HG02870 (cell line): ENCODE measurements at regions not wholly inside any gene's neighbourhood (a gene's known extent, or its start where the extent isn't known, plus 50 kb on each side); places are given as distances from the start of the nearest gene placed in this dataset.

Source experiments
- ATAC-seq: cut with Tn5 transposase; IDR thresholded peaks from one replicate; pipeline ENCODE4 v1.9.1; 2021; ENCODE audit warnings: mild to moderate bottlenecking, moderate library complexity; ENCODE audit not compliant: unreplicated experiment

DNA sequence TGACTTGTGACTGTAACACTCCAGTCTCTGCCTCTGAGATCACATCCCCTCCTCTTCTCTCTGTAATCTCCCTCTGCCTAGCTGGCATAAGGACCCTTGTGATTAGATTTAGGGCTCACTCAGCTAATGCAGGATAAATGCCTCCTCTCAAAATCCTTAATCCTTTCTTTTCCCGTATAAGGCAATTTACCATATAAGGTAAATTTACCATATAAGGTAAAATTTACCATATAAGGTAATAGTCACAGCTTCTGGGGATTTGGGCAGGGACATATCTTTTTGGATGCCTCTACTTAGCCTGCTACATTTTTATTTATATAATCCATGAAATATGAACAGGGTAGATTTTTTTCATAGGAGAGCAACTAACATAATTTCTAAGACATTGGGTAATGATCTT is 318.0 kb upstream of the PUM3 start:
- ATAC-seq, result no peak

DNA sequence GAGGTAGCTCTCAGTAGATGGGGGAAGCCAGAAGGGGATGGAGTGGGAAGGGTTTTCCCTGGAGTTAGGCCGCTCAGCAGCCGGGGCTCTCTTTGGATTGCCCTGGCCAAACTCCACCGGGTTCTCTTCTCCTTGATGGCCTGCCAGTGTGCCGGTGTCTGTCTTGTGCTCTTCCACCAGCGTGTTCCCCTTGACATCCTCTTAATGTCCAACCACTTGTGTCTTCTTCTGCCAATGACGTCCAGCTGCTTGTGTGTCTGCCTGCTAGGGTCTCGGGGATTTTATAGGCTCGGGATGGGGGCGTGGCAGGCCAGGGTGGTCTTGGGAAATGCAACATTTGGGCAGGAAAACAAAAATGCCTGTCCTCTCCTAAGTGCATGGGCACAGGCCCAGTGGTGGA is 313.1 kb upstream of the PUM3 start:
- no peak for ATAC-seq

DNA sequence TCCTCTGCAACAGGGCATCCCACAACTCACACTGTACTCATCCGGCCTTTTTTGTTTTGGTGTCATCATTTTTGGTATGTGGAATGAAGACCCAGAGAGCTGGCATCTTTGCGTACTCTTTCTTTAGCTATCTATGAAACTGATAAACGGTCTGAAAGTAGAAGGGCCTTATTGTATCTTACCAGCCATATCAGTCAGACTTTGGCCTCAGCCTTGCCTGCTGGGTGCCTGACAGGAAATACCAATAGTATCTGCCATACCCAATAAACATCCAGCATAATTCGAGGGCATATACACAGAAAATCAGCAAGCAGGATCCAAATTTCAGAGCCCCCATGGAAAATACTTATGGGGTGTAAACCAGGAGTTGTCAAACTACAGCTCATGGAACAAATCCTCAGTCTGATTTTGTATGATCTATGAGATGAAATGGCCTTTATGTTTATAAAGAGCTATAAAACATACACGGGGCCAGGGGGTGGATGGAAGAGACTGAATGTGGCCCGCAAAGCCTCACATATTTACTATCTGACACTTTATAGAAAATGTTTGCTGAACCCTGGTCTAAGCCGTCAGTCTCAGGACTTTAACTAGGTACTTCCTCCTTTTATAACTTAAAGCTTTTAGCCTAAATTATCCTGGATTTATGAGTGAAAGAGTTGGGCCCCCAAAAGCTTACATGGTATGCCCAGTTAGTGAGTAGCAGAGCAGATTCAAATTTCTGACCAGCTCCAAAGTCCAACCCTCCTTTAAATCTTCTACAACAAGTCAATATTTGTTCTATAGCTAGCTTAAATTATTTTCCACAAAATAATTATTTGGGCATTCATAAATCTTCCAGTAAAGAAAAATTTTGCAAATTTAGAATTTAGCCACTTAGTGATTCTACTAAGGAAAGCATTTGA is 308.0 kb upstream of the PUM3 start:
- no peak for ATAC-seq

DNA sequence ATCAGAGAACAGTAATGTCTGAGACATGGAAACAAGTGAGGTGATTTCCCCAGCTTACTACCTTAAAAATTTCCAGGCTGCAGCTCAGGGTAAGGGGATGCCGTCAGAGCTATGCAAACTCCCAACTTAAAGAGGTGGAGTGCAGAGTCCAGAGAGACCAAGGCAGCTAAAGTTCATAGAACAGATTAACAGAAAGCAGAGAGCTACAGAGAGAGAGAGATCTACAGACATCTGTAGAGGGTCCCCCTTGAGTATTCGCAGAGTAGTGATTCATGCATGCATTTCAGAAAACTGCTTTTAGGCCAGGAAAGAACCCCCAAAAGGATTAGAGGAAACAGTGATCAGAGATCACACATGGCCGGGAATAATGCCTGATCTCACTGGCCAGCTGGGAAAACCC is 306.2 kb upstream of the PUM3 start:
- ATAC-seq, result no peak

DNA sequence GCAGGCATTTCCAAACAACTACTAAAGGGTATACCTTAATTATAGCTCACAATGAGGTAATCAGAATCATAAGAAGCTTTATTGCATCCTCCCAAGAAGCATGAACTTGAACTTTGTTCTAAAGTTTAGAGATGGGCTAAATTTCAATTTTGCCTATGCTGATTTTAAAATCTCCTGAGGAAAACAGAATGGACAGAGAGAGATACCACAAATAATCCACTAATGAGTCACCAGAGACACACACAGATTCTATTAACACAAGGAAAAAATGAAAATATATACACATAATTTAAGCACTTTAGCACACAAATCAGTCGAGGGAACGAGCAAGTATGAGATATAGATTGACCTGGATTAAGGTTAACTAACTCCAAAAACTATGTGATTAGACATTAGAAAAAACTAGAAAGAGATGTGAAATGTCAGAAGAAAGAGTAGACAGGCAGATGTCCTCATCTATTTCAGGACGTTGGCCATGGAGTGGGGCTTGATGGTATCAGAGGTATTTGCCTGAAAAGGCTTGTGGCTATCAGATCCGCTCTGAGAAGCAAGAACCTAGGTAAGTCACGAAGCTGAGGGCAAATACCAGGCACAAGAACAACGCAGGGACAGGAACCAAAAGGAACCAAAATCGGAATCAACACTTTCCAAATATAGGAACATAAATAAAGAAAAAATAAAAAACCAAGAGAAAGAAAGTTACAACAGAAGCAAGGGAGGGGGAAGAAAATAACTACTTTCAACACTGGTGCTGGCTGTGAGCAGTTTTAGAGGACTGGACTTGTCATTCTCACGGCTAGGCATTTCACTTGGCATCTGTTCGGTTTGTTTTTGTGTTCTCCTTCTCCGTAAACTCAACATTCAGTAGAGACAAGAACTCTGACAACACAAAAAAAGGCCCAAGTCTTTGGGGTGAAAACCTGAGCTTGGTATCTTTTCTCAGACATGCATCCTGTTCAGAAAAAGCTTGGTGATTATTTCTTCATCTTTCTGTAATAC is 294.6 kb upstream of the PUM3 start:
- no peak for ATAC-seq

DNA sequence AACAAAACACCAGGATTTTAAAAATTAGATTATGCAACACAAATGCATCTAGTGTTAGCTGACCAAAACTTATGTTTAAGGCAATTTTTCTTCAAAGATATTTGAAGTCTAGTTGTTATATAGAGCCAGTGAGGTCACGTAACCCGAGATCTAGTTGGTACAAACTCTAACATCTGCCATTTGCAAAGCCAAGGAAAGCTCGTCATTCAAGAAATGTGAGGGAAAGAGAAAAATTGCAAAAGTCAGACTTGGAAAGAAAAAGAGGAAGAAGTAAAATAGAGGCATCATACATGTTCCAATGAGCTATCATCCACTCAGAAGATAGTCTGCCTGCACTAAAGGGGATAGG is 293.4 kb upstream of the PUM3 start:
- no peak for ATAC-seq

DNA sequence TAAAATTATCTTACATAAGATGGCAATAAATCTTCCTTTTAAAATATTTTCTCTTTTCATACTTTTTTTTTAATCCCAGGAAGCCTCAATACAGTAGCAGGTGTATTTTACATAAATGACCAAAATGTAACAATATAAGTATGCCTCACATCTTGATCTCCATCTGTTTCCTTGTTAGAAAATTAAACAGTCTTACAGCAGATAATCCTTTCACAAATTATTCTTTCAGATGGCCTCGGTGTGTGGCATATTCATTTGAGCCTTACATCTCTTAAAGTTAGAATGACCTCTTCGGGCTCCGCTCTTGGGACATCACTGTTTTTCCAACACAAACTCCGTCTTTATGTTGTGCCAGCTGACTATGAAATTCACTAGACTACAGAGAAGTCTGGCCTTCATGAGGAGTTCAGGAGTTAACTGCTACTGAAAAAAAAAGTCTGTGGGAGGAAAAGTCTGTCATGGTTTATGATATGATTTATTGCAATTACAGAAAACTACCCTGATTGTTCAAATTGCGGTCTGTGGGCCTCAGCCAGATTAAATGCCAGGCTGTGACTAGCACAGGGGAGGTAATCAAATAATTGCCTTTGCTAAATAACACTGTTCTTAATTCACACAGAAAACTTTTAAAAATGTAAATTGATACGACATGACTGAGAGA is 292.9 kb upstream of the PUM3 start:
- no peak for ATAC-seq

DNA sequence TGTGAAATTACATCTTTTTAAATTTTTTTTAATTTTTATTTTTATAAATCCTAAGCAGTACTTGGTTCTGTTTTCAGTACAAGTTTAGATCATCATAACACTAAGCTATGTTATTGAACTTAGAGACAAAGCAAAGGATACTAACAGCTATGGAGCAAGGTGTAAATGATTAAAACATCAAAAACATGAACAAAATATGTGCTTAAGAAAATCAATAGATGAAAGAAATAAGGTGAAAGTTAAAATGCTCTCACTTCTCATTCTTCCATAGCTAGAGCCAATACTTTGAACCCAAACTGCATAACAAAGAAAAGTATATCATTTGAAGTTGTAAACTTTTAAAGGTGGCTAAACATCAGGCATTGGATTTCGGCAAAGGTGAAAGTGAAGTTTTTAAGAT is 292.3 kb upstream of the PUM3 start:
- no peak for ATAC-seq

DNA sequence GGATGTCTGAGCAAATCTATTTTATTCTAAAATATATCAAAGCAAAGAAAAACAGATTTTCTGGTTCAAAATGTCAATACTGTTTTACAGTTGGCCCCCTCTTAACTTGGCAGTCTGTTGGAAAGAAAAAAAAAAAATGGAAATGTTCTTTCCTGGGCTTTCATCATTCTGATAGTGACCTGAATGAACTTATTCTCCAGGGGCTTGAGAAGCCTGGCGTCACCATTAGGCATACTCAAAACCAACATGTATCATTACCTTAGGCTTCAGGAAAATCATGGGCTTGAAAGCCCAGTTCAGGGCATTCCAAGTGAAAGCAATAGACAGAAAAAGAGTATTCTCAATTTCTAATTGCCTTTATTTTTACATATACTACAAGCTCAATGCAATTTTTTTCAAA is 283.7 kb upstream of the PUM3 start:
- ATAC-seq, result no peak

DNA sequence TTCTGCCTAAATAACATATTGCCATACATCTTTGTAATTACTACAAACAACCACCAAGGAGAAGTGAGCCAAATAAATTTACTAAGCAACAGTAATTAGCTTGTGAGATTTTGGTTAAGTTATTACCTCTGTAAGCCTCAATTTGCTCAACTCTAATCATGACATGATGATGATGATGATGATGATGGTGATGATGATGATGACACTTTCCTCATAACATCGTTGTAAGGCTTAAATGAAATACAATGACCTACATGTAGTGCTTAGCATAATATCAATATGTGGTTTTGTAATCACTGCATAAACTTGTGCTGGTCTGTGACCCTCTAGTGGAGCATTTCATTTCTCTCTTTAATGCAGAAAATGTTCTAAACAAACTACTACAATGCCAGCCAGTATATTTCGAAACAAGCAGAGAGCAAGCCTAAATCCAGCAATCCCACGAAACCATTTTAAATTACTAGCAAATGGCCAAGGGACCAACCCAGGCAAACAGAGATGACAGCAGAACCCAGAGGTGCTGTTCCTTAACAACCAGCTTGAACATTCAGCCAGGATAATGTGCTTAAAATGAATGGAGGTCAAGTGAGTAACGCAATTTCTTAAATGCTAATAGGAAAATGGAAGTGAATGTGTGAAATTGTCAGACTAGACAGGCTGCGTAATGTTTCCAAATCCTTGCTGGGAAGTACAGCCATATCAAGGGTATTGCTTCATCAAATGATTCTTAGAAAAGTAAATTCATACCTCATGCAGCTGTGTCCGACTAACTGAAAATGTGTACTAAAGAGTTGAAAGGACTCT is 281.9 kb upstream of the PUM3 start:
- no peak for ATAC-seq

DNA sequence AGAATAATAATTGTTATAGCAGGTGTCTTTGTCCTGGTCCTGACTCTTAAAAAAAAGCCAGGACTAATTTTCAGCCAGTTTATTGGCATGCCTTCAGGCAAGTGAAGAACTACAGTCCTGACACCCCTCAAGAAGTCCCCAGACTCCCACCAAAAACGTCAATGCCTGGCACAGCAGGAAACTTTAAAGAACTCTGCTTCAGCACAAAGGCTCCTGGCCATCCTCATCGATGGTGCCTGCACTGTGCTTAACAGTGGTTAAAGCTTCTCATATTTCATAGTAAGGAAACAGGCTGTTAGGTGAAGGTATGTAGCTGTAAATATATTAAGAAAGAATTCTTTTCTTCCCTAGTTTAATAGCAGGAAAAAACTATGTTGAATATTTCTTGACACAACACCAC is 280.1 kb upstream of the PUM3 start:
- no peak for ATAC-seq

DNA sequence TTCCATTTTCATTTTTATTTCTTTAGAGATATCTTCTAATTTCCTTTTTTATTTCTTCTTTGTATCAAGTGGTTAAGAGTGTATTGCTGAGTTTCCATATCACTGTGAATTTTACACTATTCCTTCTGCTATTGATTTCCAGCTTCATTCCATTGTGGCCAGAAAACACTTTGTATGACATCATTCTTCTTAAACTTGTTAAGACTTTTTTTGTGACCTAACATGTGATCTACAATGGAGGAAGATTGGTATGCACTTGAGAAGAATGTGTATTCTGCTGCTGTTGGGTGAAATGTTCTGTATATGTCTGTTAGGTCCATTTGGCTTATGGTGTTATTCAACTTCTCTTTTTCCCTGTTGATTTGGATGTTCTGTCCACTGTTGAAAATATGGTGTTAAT is 274.2 kb upstream of the PUM3 start:
- no peak for ATAC-seq

DNA sequence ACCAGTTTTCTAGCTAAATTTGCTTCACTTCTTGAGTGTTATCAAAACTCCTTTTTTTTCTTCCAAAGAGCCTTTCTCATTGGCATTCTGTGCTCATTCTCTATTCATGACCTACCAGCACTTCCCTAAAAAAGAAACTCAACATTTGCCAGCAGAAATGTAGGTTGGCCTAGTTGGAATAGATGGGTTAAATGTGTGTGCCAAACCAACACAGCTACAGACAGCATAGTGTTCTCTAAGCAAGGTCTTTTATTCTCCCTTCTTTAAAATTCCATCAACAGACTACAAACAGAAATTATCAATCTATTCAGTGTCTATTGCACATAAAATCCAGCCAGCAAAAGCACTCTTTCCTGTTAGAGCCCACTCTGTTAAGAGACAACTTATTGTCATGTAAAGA is 255.8 kb upstream of the PUM3 start:
- no peak for ATAC-seq

DNA sequence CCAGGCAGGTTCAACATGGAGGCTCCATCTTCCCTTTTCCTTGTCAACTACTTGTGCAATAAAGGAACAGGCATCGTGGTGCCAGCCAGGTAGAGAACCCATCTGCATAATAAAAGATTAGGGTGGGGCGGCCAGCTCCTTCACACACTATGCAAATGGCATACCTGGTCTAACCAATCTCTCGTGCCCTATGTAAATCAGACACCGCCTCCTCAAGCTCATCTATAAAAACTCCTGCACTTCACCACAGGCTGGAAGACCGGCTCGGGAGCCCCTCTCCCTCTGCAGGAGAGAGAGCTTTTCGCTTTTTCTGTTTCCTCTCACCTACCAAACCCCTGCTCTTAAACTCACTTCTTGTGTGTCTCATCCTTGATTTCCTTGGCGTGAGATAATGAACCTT is 244.3 kb upstream of the PUM3 start:
- ATAC-seq, result no peak

DNA sequence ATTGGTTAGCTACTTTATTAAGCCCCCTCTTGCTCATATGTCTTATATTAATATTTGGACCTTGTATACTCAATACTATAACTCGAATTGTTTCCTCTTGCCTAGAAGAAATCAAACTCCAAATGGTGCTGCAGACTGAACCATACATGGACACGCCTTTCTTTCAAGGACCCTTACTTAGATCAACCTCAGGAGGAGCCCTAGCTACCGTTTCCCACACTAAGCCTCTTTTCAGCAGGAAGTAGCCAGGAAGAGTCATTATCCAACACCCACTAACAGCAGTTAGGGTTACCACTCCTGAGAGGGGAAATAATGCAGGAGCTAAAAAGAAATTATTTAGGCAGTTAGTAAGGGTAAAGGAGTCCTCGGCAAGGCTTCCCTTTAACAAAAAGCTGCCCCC is 243.8 kb upstream of the PUM3 start:
- no peak for ATAC-seq

DNA sequence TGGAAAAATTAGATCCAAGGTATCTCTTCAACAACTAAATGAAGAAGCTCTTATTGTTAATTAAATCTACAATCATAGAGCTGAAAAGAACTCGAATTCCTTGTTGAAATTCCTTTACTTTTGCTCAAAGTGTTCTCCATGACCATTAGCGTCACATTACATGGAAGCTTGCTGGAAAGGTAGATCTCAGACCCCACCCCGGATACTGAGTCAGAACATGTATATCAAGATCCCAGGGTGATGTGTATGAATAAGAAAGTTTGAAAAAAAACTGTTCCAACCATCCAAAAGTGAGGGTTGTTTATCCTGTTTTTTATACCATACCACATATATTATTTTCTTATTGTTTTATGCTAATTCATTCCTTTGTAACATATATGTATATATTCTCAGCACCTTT is 237.1 kb upstream of the PUM3 start:
- ATAC-seq, result no peak

DNA sequence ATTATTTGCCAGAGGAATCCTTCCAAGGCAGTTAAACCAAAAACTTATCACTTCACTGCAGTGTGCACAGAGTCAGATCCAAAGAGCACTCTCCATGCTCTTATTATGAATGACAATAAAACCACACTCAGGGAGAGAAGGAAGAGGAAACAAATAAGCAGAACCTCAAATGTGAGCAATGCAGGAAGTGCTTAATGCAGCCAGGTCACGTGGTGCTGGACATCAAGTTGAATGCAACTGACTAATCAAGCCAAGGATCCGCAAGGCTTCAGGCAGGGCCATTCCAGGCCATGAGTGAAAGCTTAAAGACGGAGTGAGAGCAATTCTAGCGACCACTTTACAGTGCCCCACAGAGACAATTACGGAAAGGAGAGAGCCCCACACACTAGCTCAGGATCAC is 230.4 kb upstream of the PUM3 start:
- ATAC-seq, result no peak

DNA sequence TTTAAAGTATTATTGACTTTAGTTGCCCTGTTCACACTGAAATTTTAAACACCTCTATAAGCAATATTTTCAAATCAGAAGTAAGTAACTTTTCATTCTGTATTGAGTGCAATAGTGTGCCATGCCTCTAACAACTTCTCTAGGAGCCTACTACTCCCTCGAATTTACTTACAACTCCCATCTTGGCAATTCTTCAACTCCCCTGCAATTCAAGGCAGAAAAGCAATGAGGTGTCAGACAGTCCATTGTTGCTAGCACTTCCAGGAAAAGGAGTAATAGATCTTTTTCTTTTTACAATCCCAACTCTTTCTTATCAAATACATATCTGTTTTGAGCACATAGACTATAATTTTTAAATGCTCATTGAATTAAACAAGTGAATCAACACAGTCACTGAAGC is 222.7 kb upstream of the PUM3 start:
- ATAC-seq, result no peak

DNA sequence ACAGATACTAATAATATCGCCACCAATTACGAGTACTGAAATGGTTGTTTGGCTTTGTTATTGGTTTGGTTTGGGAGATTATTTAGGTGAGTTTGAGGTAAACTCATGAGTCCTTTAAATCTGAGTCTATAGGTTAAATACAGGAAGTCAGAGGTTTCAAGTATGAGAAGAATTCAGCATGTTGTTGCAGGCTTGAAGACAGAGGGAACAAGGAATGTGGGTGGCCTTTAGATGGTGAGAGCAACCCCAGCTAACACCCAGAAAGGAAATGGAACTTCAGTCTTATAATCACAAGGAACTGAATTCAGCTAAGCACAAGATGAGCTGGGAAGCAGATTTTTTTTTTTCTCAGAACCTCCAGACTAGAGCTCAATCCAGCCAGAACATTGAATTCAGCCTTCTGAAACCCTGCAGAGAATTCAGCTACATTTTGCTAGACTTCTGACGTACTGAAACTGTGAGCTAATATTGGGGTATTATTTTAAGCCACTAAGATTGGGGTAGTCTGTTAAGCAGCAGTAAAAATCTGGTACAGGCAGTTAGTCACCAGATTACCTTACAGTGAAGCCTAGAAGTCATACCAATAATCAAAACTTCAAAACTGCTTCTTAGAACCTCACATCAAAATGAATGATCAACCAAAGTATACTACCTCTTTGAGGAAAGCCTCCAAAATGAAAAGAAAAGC is 216.0 kb upstream of the PUM3 start:
- ATAC-seq, result no peak

DNA sequence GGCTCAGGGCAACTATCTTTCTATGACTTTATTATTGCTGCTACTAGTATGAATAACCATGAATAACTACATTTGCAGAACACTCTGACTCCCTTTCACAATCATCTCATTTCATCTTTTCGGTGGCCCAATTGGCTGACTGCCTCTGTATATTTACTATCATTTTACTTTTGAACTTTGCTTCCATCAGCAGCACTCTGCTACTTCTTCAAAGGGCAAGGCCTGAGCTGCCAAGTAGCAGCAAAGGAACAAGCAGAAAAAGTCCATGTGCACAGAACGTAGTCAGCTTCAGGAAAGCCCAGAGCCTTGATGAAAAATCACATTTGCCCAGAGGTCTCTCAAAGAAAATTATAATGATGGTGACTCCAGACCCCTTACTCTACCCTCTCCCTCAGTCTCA is 214.5 kb upstream of the PUM3 start:
- ATAC-seq, result no peak
